ENCODE measurements at regions not wholly inside any gene's neighbourhood (a gene's known extent, or its start where the extent isn't known, plus 50 kb on each side); places are given as distances from the start of the nearest gene placed in this dataset.

- WGBS: 47% methylated on average over 4 of the region's 4 CpGs
- DNase-seq (ENCODE audit: low spot score): no peak
- H3K4me3 ChIP-seq: no peak overlapping the region
- H3K36me3 ChIP-seq: no peaks in the 10 kb centered on the region
- no peaks in the 10 kb centered on the region for H3K27me3 ChIP-seq (replicated peaks; ENCODE audit: insufficient read depth)
- no peaks in the 10 kb centered on the region for H3K9me3 ChIP-seq
- H3K4me1 ChIP-seq (replicated peaks): no peaks in the 10 kb centered on the region
- no peak overlapping the region for H3K27ac ChIP-seq
- no peak for TF ChIP-seq POLR2AphosphoS5 (IDR thresholded peaks at IDR 0.05)
- TF ChIP-seq POLR2A (IDR thresholded peaks at IDR 0.05): no peak
- no peak for TF ChIP-seq CTCF (IDR thresholded peaks at IDR 0.05)
- intact Hi-C loops (cut with DNase I): loop anchor here (5.0 kb wide), 2 partner anchors 649 to 664 kb away; no protein-coding TSS in a partner anchor
These were observed 128.5 kb downstream of the ALDH8A1 start for GRCh38 chr6:134821397-134821796.

- Histone ChIP-seq H3K27me3 (replicated peaks; ENCODE audit: insufficient read depth) (no peaks in the 10 kb centered on the region), H3K4me3 (no peak overlapping the region), H3K4me1 (replicated peaks) (no peaks in the 10 kb centered on the region), H3K9me3 (no peaks in the 10 kb centered on the region), H3K27ac (no peak overlapping the region), H3K36me3 (no peaks in the 10 kb centered on the region)
- TF ChIP-seq POLR2AphosphoS5 (IDR thresholded peaks at IDR 0.05) (no peak), CTCF (IDR thresholded peaks at IDR 0.05) (no peak), POLR2A (IDR thresholded peaks at IDR 0.05) (no peak)
- no peak for DNase-seq (ENCODE audit: low spot score)
- intact Hi-C loops (cut with DNase I): loop anchor here (5.0 kb wide), 2 partner anchors 648 to 663 kb away; no protein-coding TSS in a partner anchor
- 87% methylated on average over 3 of the region's 3 CpGs for WGBS
These were observed 129.8 kb downstream of the ALDH8A1 start for GRCh38 chr6:134819863-134820800.

GRCh38 chr6:134819236-134819635 is 130.7 kb downstream of the ALDH8A1 start:
- Histone ChIP-seq H3K4me1 (replicated peaks) (no peaks in the 10 kb centered on the region), H3K4me3 (no peak overlapping the region), H3K27ac (no peak overlapping the region), H3K9me3 (no peaks in the 10 kb centered on the region), H3K27me3 (replicated peaks; ENCODE audit: insufficient read depth) (no peaks in the 10 kb centered on the region), H3K36me3 (no peaks in the 10 kb centered on the region)
- 89% methylated on average over 2 of the region's 2 CpGs for WGBS
- no peak for DNase-seq (ENCODE audit: low spot score)
- TF ChIP-seq POLR2AphosphoS5 (IDR thresholded peaks at IDR 0.05) (no peak), CTCF (IDR thresholded peaks at IDR 0.05) (no peak), POLR2A (IDR thresholded peaks at IDR 0.05) (no peak)
- intact Hi-C loops (cut with DNase I): no loop called here

GRCh38 chr6:134817448-134817847 is 132.5 kb downstream of the ALDH8A1 start:
- Histone ChIP-seq H3K27me3 (replicated peaks; ENCODE audit: insufficient read depth) (no peaks in the 10 kb centered on the region), H3K4me3 (no peak overlapping the region), H3K9me3 (no peaks in the 10 kb centered on the region), H3K27ac (no peak overlapping the region), H3K4me1 (replicated peaks) (no peaks in the 10 kb centered on the region), H3K36me3 (no peaks in the 10 kb centered on the region)
- no peak for DNase-seq (ENCODE audit: low spot score)
- intact Hi-C loops (cut with DNase I): no loop called here
- TF ChIP-seq POLR2A (IDR thresholded peaks at IDR 0.05) (no peak), CTCF (IDR thresholded peaks at IDR 0.05) (no peak), POLR2AphosphoS5 (IDR thresholded peaks at IDR 0.05) (no peak)
- WGBS: 96% methylated on average over 10 of the region's 10 CpGs

GRCh38 chr6:134816780-134817179 is 133.1 kb downstream of the ALDH8A1 start:
- Histone ChIP-seq H3K4me1 (replicated peaks) (no peaks in the 10 kb centered on the region), H3K9me3 (no peaks in the 10 kb centered on the region), H3K4me3 (no peak overlapping the region), H3K27ac (no peak overlapping the region), H3K36me3 (no peaks in the 10 kb centered on the region), H3K27me3 (replicated peaks; ENCODE audit: insufficient read depth) (no peaks in the 10 kb centered on the region)
- WGBS: 73% methylated on average over 3 of the region's 3 CpGs
- DNase-seq (ENCODE audit: low spot score): no peak
- intact Hi-C loops (cut with DNase I): no loop called here
- TF ChIP-seq POLR2AphosphoS5 (IDR thresholded peaks at IDR 0.05) (no peak), CTCF (IDR thresholded peaks at IDR 0.05) (no peak), POLR2A (IDR thresholded peaks at IDR 0.05) (no peak)

All from prostate gland (tissue), 2 donors.